Prostate gland (tissue), 2 donors: ENCODE measurements at regions not wholly inside any gene's neighbourhood (a gene's known extent, or its start where the extent isn't known, plus 50 kb on each side); places are given as distances from the start of the nearest gene placed in this dataset.
A peak's percentile ranks its signal among the peaks of the same experiment; 100 is the strongest.

ENCODE experiments used
- DNase-seq: peaks from one replicate; pipeline ENCODE4 v3.0.0-alpha.2; 2019; ENCODE audit warnings: low spot score
- H3K27ac ChIP-seq, 2 donors: fragments of 200-600 bp; sonication (generic); 2 replicates each; pipeline ENCODE4 v1.5.1; 2017 to 2019
- H3K27me3 ChIP-seq: fragments of 200-600 bp; sonication (generic); replicated peaks from 2 replicates; pipeline ENCODE4 v1.5.1; 2019; ENCODE audit not compliant: insufficient read depth
- H3K36me3 ChIP-seq, 2 donors: fragments of 200-600 bp; sonication (generic); 1 replicate in 1 of 2; 2 replicates in 1 of 2; pipeline versions ENCODE4 v1.5.1 to v1.8.1; 2017 to 2019
- H3K4me1 ChIP-seq: fragments of 200-600 bp; sonication (generic); replicated peaks from 2 replicates; pipeline ENCODE4 v1.5.1; 2019
- H3K4me3 ChIP-seq, 2 donors: fragments of 200-600 bp; sonication (generic); 2 replicates each; pipeline ENCODE4 v1.5.1; 2017 to 2019
- H3K9me3 ChIP-seq: fragments of 200-600 bp; sonication (generic); 2 replicates; pipeline ENCODE4 v1.5.1; 2017
- POLR2A ChIP-seq: fragments of 450-650 bp; IDR thresholded peaks from one replicate; pipeline ENCODE4 v1.6.1; 2016; ENCODE audit warnings: antibody characterized with exemption, mild to moderate bottlenecking
- POLR2AphosphoS5 ChIP-seq: sonication (generic); formaldehyde crosslinking; IDR thresholded peaks from one replicate; pipeline ENCODE4 v1.6.1; 2017; ENCODE audit warnings: antibody characterized with exemption
- WGBS: methylation state at CpG from one replicate; pipeline ENCODE4 v1.1.5; 2018; 5-methylcytosine and 5-hydroxymethylcytosine counted together
- intact Hi-C: fragments of 100-400 bp; cut with DNase I; formaldehyde crosslinking; loops from one replicate; pipeline ENCODE4 v1.14.2; 2022
- TF ChIP-seq, protein P1 (sequence below), 4 experiments: fragments of 200-600 bp in 2 of 4; fragments of 450-650 bp in 2 of 4; sonication (generic) in 2 of 4; IDR thresholded peaks; 1 replicate in 3 of 4; 2 replicates in 1 of 4; pipeline ENCODE4 v1.5.1; 2016 to 2019; ENCODE audit warnings: antibody characterized with exemption in 4 of 4, mild to moderate bottlenecking in 2 of 4, moderate library complexity in 2 of 4

DNA sequence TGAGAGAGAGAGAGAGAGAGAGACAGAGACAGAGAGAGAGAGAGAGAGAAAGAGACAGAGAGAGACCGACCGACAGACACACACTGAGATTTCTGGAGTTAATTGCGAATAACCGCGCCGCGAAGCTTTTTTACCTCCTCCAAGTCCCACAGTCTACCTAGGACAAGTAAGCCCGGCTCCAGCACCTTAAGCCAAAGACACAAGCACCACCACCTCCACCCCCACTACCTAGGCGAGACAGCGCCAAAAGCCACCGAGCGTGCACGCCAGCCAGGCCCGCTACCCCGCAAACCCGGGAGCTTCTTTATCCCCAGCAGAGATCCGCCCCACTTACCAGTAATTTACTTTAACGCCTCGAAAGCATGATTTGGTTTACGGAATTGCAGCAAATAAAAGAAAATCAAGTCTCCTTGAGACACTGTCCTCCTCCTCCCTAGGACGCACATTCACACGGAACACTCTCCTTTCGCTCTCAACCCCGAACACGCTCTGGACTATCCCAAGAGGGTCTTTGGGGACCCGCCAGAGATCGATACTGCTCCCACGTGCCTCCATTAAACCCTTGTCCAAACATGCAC, 649.6 kb upstream of the DIPK2B start:
- no peaks in the 10 kb centered on the region for H3K36me3 ChIP-seq
- H3K4me3 ChIP-seq = peak overlapping the region; percentile 42 to 44
- WGBS = 2% methylated on average over 26 of the region's 28 CpGs
- intact Hi-C loops = no loop called here
- no peaks in the 10 kb centered on the region for H3K9me3 ChIP-seq
- no peak for DNase-seq
- no peaks in the 10 kb centered on the region for H3K27me3 ChIP-seq
- H3K27ac ChIP-seq = peak overlapping the region in 1 of 2 donors; percentile 33
- TF ChIP-seq, protein P1, sequence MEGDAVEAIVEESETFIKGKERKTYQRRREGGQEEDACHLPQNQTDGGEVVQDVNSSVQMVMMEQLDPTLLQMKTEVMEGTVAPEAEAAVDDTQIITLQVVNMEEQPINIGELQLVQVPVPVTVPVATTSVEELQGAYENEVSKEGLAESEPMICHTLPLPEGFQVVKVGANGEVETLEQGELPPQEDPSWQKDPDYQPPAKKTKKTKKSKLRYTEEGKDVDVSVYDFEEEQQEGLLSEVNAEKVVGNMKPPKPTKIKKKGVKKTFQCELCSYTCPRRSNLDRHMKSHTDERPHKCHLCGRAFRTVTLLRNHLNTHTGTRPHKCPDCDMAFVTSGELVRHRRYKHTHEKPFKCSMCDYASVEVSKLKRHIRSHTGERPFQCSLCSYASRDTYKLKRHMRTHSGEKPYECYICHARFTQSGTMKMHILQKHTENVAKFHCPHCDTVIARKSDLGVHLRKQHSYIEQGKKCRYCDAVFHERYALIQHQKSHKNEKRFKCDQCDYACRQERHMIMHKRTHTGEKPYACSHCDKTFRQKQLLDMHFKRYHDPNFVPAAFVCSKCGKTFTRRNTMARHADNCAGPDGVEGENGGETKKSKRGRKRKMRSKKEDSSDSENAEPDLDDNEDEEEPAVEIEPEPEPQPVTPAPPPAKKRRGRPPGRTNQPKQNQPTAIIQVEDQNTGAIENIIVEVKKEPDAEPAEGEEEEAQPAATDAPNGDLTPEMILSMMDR (IDR thresholded peaks at IDR 0.05) = no peak
- no peak for TF ChIP-seq POLR2A
- TF ChIP-seq POLR2AphosphoS5 = no peak
- no peaks in the 10 kb centered on the region for H3K4me1 ChIP-seq

DNA sequence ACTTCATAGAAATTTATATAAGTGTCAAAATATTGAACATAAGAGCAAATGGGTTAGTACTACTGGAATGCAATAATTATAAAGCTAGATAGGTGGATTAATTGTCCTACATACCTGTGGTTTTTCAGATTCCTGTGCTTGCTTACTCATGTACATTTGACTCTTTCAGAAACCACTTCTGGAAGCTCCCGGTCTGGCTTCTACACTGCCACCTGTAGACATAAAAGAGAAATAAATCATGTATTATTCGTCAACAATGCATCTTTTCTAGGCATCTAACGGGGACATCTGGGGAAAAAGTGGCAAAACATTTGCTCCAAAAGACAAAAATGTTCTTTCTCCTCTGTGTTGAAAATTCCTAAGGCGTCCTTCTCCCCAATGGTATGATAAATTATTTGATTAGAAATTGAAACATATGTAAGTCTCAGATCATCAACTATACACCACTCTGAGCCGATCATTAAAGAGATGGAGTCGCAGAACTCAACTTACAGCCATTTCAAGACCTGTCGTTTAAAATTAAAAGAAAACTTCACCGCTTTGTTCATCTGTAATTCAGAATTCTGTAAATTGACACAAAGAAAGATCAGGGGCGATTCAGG, 648.7 kb upstream of the DIPK2B start:
- Histone ChIP-seq H3K9me3 (no peaks in the 10 kb centered on the region), H3K27ac (no peak overlapping the region), H3K4me1 (no peaks in the 10 kb centered on the region), H3K4me3 (no peak overlapping the region), H3K27me3 (no peaks in the 10 kb centered on the region), H3K36me3 (no peaks in the 10 kb centered on the region)
- peak; percentile 15 for DNase-seq
- 9% methylated on average over 9 of the region's 9 CpGs for WGBS
- TF ChIP-seq POLR2AphosphoS5 = peak; percentile 39
- TF ChIP-seq, protein P1 (IDR thresholded peaks at IDR 0.05) = peak in 2 of 4 experiments; percentile 24 to 29
- TF ChIP-seq POLR2A = no peak
- intact Hi-C loops = loop anchor here (10.0 kb wide), 1 partner anchor 335 kb away; no protein-coding TSS in a partner anchor

DNA sequence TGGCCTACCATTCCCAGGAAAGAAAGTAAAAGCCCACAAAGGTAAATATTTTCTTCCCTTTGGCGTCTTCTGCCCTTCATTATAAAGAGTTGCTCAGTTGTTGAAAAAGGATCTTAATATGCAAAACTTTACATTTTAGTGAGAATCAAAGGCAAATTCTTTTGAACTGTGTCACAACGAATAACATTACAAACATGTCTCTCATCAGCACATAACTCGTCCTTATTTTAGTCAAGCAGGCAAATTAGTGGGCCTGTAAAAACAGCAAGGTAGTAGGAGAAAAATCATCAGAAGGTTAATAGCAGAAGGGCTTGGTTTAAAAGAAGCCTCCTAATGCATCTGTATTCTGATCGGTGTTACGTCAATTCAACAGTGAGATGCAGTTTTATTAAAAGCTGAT, 647.3 kb upstream of the DIPK2B start:
- no peaks in the 10 kb centered on the region for H3K9me3 ChIP-seq
- no peak for DNase-seq
- TF ChIP-seq POLR2A = no peak
- TF ChIP-seq, protein P1 (IDR thresholded peaks at IDR 0.05) = no peak
- TF ChIP-seq POLR2AphosphoS5 = no peak
- H3K36me3 ChIP-seq = no peaks in the 10 kb centered on the region
- 79% methylated on average over 5 of the region's 5 CpGs for WGBS
- H3K4me1 ChIP-seq = no peaks in the 10 kb centered on the region
- H3K27ac ChIP-seq = no peak overlapping the region
- intact Hi-C loops = loop anchor here (10.0 kb wide), 1 partner anchor 333 kb away; no protein-coding TSS in a partner anchor
- H3K27me3 ChIP-seq = no peaks in the 10 kb centered on the region
- H3K4me3 ChIP-seq = no peak overlapping the region

DNA sequence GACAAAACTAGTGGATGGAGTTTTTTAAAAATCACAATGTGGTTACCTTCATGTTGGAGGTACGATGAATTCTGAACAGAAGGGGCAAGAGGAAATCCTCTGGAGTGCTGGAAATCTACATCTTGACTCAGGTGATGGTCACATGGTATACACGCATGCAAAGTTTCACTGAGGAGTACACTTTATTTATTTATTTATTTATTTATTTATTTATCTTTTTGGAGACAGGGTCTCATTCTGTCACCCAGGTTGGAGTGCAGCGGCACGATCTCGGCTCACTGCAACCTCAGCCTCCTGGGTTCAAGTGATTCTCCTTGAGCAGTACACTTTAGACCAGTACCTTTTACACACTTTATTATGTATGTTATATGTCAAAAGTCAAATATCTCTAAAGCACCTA, 645.7 kb upstream of the DIPK2B start:
- DNase-seq = no peak
- Histone ChIP-seq H3K4me1 (no peaks in the 10 kb centered on the region), H3K27me3 (no peaks in the 10 kb centered on the region), H3K27ac (no peak overlapping the region), H3K9me3 (no peaks in the 10 kb centered on the region), H3K4me3 (no peak overlapping the region), H3K36me3 (no peaks in the 10 kb centered on the region)
- intact Hi-C loops = loop anchor here (10.0 kb wide), 1 partner anchor 332 kb away; no protein-coding TSS in a partner anchor
- TF ChIP-seq POLR2A (no peak), POLR2AphosphoS5 (no peak)
- TF ChIP-seq, protein P1 (IDR thresholded peaks at IDR 0.05) = no peak
- 94% methylated on average over 5 of the region's 5 CpGs for WGBS

DNA sequence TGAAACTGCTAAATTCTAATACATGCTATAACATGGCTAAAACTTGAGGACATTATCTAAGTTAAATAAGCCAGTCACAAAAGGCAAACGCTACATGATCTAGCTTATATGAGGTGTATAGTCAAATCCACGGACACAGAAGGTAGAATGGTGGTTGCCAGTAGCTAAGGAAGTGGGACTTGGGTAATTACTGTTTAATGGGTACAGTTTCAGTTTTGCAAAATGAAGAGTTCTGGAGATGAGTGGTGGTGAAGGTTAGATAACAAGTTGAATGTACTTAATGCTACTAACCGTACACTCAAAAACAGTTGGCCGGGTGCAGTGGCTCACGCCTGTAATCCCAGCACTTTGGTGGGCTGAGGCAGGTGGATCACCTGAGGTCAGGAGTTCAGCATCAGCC, 644.5 kb upstream of the DIPK2B start:
- intact Hi-C loops = loop anchor here (10.0 kb wide), 1 partner anchor 330 kb away; no protein-coding TSS in a partner anchor

More for the DNA sequence above, 644.5 kb upstream of the DIPK2B start:
- TF ChIP-seq POLR2AphosphoS5 = no peak
- no peak for TF ChIP-seq POLR2A
- TF ChIP-seq, protein P1 (IDR thresholded peaks at IDR 0.05) = no peak
- no peaks in the 10 kb centered on the region for H3K4me1 ChIP-seq
- no peak overlapping the region for H3K27ac ChIP-seq
- H3K27me3 ChIP-seq = no peaks in the 10 kb centered on the region
- no peaks in the 10 kb centered on the region for H3K36me3 ChIP-seq
- WGBS = 93% methylated on average over 5 of the region's 5 CpGs
- H3K9me3 ChIP-seq = no peaks in the 10 kb centered on the region
- no peak overlapping the region for H3K4me3 ChIP-seq
- DNase-seq = no peak
